Activated T-cell treated with anti-CD3 and anti-CD28 coated beads, Interleukin-2, amount 50 U/mL, for 72 hours (primary cell): ENCODE measurements at regions not wholly inside any gene's neighbourhood (a gene's known extent, or its start where the extent isn't known, plus 50 kb on each side); places are given as distances from the start of the nearest gene placed in this dataset.
"Not testable (repeated sequence)": the region's sequence is repeated elsewhere in the genome, so short reads cannot be mapped to it uniquely, and the experiment has no call there.

Experiments
- ATAC-seq, 2 donors: fragments of 150-1000 bp; cut with Tn5 transposase; replicated peaks in 1 of 2; 2 replicates each; pipeline ENCODE4 v1.10.0; 2021; ENCODE audit warnings: moderate library complexity in 2 of 2, mild to moderate bottlenecking in 1 of 2
- DNase-seq, 2 donors: peaks; one replicate each; pipeline ENCODE4 v3.0.0; 2021 to 2022; ENCODE audit warnings: mixed read lengths in 1 of 2
- H3K27ac Mint-ChIP-seq: one replicate; pipeline ENCODE4 v1.8.0; 2022; ENCODE audit warnings: mild to moderate bottlenecking, moderate library complexity, mixed read lengths
- H3K27me3 Mint-ChIP-seq: one replicate; pipeline ENCODE4 v1.8.0; 2022; ENCODE audit warnings: low read depth, mixed read lengths
- H3K36me3 Mint-ChIP-seq, 2 donors: one replicate each; pipeline ENCODE4 v1.8.0; 2022; ENCODE audit warnings: mixed read lengths in 2 of 2, mild to moderate bottlenecking in 1 of 2; ENCODE audit not compliant: insufficient read depth in 2 of 2
- H3K4me1 Mint-ChIP-seq: one replicate; pipeline ENCODE4 v1.8.0; 2022; ENCODE audit warnings: low read depth, mixed read lengths
- H3K4me3 Mint-ChIP-seq, 2 donors: one replicate each; pipeline ENCODE4 v1.8.0; 2022; ENCODE audit warnings: mild to moderate bottlenecking in 2 of 2, mixed read lengths in 2 of 2, moderate library complexity in 2 of 2
- H3K9me3 Mint-ChIP-seq, 2 donors: one replicate each; pipeline ENCODE4 v1.8.0; 2022; ENCODE audit warnings: mixed read lengths in 2 of 2

DNA sequence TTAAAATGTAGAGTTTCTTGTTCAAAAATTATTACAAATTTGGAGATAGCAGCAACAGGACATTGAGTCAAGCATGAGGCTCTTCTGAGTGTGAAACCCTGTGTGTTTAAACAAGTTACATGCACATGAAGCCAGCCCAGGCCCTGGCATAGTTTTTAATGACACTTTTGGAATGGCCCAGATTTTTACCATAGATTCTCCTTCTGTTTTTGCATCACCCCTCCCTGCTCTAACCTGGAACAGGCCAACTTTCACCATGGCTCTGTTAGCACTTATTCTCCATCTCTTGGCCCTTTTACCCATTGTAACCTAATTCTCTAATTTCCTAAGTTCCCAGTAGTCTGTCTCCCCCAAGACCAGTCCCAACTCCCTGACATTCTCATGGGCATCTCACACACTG is 63.1 kb upstream of the PRSS23 start:
- Mint-ChIP-seq H3K27ac (no peak overlapping the region), H3K36me3 (no peaks in the 10 kb centered on the region), H3K4me3 (no peak overlapping the region), H3K27me3 (peaks cover 27% of the 10 kb centered on the region), H3K9me3 (no peaks in the 10 kb centered on the region), H3K4me1 (peaks cover 21% of the 10 kb centered on the region)
- ATAC-seq (no peak), DNase-seq (no peak)

DNA sequence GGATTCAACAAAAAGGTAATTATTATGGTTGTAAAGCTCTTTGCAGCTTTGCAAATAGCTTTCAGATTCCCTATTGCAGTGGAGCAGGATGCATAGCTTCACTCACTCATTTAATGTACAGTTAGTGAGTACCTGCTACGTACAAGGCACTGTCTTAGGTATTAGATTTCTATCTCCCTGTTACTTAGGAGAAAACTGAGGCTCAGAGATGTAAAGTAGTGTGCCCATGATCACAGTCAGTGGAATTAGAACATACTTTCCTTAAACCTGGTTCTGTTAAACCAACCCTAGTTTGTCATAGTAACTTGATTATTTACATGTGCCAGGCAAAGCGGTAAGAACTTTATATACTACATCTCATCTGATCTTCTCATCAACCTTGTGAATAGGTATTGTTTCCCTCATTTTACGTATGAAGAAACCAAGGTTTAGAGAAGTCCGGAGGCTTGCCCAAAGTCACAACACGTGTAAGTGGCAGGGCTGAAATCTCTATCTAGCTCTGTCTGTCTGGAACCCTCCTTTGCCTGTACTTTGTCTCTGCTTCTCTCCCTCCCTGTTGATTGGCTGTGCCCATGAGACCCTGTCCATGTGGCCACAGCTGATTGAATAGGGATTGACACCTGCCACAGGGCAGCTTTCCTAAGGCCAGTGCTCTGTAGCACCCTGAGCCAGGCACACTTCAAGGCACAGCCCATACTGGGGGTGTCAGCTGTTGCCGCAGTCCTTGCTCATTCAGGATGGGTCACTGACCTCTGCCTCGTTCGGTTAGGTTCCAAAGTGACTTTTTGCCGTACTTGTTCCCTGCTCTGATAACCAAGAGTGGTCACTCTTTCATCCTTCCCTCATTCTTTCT is 63.8 kb upstream of the PRSS23 start:
- no peak overlapping the region for H3K27ac Mint-ChIP-seq
- no peak for DNase-seq
- no peak for ATAC-seq

DNA sequence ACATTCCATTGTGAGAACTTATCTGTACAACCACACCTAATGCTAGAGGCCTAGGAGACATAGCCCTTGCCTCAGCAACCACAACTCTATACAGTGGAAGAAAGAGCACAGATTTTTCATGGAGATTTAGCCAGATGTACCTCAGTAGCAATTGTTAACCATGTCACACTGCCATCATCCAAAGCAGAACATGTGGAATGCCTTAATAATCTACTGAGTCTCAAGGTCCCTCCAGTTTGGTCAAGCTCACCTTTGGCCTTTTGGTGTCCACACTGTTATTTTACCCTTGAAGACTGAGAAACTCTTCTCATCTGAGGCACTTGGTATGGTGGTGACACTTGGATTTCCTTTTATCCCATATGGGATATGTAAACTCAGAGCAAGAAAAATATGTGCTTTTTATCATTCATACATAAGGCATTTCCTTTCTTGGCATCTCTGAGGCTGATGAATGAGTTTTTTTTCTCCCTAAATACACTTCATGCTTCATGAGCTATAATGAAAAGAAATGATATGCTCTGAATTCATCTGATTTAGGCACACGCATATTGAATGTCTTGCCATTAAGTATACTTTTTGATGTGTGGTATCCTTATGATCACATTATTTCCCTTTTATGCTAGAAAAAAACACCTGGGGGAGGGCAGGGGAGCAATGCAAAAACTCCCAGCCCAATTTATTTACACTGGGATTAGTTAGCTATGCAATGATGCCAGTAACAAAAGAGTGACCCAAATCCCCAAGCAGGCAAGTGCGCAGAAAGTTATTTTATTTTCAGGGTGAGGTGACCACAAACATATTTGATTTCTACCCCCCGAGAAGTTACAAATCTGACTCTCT is 63.3 kb upstream of the ME3 start:
- no peaks in the 10 kb centered on the region for H3K36me3 Mint-ChIP-seq
- no peaks in the 10 kb centered on the region for H3K9me3 Mint-ChIP-seq
- H3K4me3 Mint-ChIP-seq: no peak overlapping the region
- H3K4me1 Mint-ChIP-seq: peaks cover 6% of the 10 kb centered on the region
- H3K27ac Mint-ChIP-seq: no peak overlapping the region
- ATAC-seq (no peak), DNase-seq (no peak)
- peaks cover 24% of the 10 kb centered on the region for H3K27me3 Mint-ChIP-seq

More for the DNA sequence above, 63.8 kb upstream of the PRSS23 start:
- peaks cover 14% of the 10 kb centered on the region for H3K4me1 Mint-ChIP-seq
- no peaks in the 10 kb centered on the region for H3K9me3 Mint-ChIP-seq
- peaks cover 24% of the 10 kb centered on the region for H3K27me3 Mint-ChIP-seq
- no peaks in the 10 kb centered on the region for H3K36me3 Mint-ChIP-seq
- no peak overlapping the region for H3K4me3 Mint-ChIP-seq

- peaks cover 15% of the 10 kb centered on the region for H3K27me3 Mint-ChIP-seq
- DNase-seq, ATAC-seq, H3K4me3 Mint-ChIP-seq, H3K36me3 Mint-ChIP-seq, H3K4me1 Mint-ChIP-seq, H3K27ac Mint-ChIP-seq, H3K9me3 Mint-ChIP-seq: not testable (repeated sequence)
Observed at GRCh38 chr11:86732739-86733138, 60.3 kb upstream of the ME3 start.

- not testable (repeated sequence) for H3K27ac Mint-ChIP-seq, DNase-seq, H3K4me3 Mint-ChIP-seq, H3K36me3 Mint-ChIP-seq, H3K4me1 Mint-ChIP-seq, H3K9me3 Mint-ChIP-seq, ATAC-seq
- peaks cover 11% of the 10 kb centered on the region for H3K27me3 Mint-ChIP-seq
Observed at GRCh38 chr11:86732286-86732685, 59.9 kb upstream of the ME3 start.

GRCh38 chr11:86729576-86729975 is 57.2 kb upstream of the ME3 start:
- not testable (repeated sequence) for H3K9me3 Mint-ChIP-seq, H3K4me3 Mint-ChIP-seq, H3K27ac Mint-ChIP-seq, H3K27me3 Mint-ChIP-seq, H3K36me3 Mint-ChIP-seq, H3K4me1 Mint-ChIP-seq, ATAC-seq, DNase-seq

DNA sequence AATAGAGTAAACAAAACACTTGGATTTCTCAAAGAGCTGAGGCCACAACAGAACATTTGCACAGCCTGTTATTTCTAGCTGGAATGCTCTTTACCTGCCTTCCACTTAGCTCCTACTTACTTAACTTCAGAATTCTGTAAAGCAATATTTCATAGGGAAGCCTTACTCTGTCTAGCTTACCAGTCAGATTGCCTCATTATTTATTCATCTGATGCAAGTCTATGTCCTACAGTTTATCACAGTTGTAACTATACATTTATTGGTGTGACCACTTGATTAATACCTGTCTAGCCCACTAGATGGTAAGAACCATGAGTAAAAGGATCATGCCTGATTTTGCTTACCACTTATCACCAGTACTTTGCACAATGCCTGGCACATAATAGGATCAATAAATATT is 56.1 kb upstream of the ME3 start:
- no peaks in the 10 kb centered on the region for H3K4me1 Mint-ChIP-seq
- H3K9me3 Mint-ChIP-seq: peaks cover 2 to 4% of the 10 kb centered on the region in 2 donors
- ATAC-seq: no peak
- peaks cover 0 to 1% of the 10 kb centered on the region in 2 donors for H3K36me3 Mint-ChIP-seq
- H3K4me3 Mint-ChIP-seq: no peak overlapping the region
- DNase-seq: no peak
- H3K27me3 Mint-ChIP-seq: peaks cover 7% of the 10 kb centered on the region
- no peak overlapping the region for H3K27ac Mint-ChIP-seq

DNA sequence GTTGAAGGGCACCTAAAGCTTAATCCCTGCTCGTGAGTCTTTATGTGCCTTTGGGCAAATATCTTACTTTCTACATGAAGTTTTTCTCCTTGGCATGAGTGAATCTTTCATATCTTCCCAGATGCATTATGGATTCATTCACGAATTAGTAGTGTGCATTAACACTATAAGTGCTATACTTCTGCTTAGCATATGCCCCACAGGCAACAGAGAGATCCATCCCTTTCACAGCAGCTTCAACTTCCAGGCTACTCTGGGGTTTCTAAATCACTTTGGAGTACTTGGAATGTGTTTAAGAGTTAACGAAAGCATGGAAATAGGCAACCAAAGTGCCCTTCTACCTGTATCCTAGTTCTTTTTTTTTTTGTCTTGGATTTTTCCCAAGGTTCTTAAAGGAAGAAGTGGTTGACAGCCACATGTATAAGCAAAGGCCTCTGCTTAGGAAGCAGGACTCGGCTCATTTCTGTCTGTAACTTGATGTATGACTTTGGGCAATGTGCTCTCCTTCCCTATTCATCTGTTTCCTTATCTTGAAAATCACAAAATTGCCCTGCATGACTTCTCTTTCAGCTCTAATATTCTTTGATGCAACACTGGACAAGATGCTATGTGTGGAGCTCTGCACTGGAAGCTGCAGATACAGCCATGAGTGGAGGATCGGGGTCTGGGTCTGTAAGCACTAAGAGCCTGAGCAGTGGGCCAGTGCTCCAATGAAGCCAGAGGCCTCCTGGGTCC is 54.5 kb upstream of the ME3 start:
- no peak for DNase-seq
- ATAC-seq: no peak
- Mint-ChIP-seq H3K4me3 (no peak overlapping the region), H3K27me3 (peaks cover 7% of the 10 kb centered on the region), H3K9me3 (peaks cover 4% of the 10 kb centered on the region in 2 donors), H3K4me1 (no peaks in the 10 kb centered on the region), H3K36me3 (peaks cover 1 to 8% of the 10 kb centered on the region in 2 donors), H3K27ac (no peak overlapping the region)

DNA sequence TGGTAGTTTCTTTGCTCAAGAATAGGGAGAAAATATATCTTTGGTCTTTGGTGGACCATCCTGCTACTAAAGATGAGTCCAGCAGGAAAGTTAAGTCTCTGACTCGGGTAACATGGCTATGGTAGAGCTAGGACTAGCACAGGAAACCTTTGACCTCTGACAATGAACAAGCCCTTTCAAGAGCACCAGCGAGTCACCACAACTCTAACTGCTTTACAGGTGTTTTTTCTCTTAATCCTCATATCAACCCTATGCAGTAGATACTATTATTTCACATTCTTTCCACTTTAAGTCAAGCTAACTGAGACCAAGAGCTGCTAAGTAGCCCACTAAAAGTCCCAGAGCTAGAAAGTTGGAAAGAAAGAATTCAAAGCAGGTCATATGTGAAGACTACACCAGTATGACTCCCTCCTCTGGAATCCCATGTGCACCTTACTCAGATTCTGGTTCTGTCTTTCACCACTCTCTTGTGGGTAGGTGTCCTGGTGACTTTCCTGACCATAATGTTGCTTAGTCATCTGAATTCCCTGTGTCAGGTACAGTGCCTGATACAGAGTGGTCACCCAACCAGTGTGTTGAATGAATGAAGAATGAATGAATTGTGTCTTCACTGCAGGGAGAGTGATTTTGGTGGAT is 53.8 kb upstream of the ME3 start:
- Mint-ChIP-seq H3K4me1 (no peaks in the 10 kb centered on the region), H3K4me3 (no peak overlapping the region), H3K36me3 (peaks cover 1 to 8% of the 10 kb centered on the region in 2 donors), H3K27ac (no peak overlapping the region), H3K9me3 (peaks cover 4 to 5% of the 10 kb centered on the region in 2 donors), H3K27me3 (peaks cover 7% of the 10 kb centered on the region)
- DNase-seq (no peak), ATAC-seq (peak in 1 of 2 donors; percentile 53)

DNA sequence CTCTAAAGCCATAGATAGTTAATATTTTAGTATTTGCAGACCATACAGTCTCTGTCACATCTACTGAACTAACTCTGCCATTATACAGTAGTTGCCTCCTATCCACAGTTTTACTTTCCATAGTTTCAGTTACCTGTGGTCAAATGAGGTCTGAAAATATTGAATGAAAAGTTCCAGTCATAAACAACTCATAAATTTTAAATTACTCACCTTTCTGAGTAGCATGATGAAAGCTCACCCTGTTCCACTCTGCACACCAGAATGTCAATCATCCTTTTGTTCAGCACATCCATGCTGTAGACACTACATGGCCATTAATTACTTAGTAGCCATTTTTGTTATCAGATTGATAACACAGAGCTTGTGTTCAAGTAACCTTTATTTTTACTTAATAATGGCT is 51.7 kb upstream of the ME3 start:
- H3K4me3 Mint-ChIP-seq: no peak overlapping the region
- H3K27ac Mint-ChIP-seq: no peak overlapping the region
- ATAC-seq (peak in 1 of 2 donors; percentile 30), DNase-seq (no peak)
- H3K4me1 Mint-ChIP-seq: no peaks in the 10 kb centered on the region
- H3K27me3 Mint-ChIP-seq: peaks cover 10% of the 10 kb centered on the region
- peaks cover 1 to 8% of the 10 kb centered on the region in 2 donors for H3K36me3 Mint-ChIP-seq
- H3K9me3 Mint-ChIP-seq: peaks cover 0 to 4% of the 10 kb centered on the region in 2 donors

- H3K9me3 Mint-ChIP-seq: peaks cover 0 to 4% of the 10 kb centered on the region in 2 donors
- no peak for ATAC-seq
- DNase-seq: no peak
Observed at GRCh38 chr11:86723281-86723680, 50.9 kb upstream of the ME3 start.

GRCh38 chr11:86722748-86723147 is 50.3 kb upstream of the ME3 start:
- no peak for ATAC-seq

More at GRCh38 chr11:86723281-86723680, 50.9 kb upstream of the ME3 start:
- Mint-ChIP-seq H3K27me3 (peaks cover 19% of the 10 kb centered on the region), H3K4me3 (no peak overlapping the region), H3K27ac (no peak overlapping the region), H3K4me1 (no peaks in the 10 kb centered on the region), H3K36me3 (peaks cover 1 to 8% of the 10 kb centered on the region in 2 donors)

More at GRCh38 chr11:86722748-86723147, 50.3 kb upstream of the ME3 start:
- Mint-ChIP-seq H3K27ac (no peak overlapping the region), H3K4me1 (no peaks in the 10 kb centered on the region), H3K9me3 (peaks cover 0 to 4% of the 10 kb centered on the region in 2 donors), H3K4me3 (no peak overlapping the region), H3K36me3 (peaks cover 1 to 8% of the 10 kb centered on the region in 2 donors), H3K27me3 (peaks cover 19% of the 10 kb centered on the region)
- no peak for DNase-seq
